NCI-H526 (cell line): ENCODE measurements at regions not wholly inside any gene's neighbourhood (a gene's known extent, or its start where the extent isn't known, plus 50 kb on each side); places are given as distances from the start of the nearest gene placed in this dataset.

Source experiments
- DNase-seq, 2 experiments: peaks; one replicate each; lab custom pipeline; 2025; lab: John Stamatoyannopoulos, UW

DNA sequence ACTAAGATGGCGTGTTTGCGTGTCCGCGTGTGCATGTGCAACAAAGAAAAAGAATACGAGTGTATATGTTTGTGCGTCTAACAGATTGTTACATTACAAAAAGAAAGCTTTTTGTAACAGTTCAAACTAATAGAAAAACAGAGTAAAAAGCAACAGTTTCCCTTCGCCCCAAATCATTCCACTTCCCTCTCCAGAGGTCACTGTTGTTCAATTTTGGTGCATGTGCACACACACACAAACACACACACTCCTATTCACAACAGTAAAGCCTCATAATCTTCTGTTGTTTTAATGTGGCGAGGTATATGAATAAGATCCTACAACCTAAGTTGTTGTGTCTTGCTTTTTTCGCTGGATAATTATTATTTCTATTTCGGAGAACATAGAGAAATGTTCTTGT, 357.3 kb upstream of the SLC8A1 start:
- DNase-seq: no peak

DNA sequence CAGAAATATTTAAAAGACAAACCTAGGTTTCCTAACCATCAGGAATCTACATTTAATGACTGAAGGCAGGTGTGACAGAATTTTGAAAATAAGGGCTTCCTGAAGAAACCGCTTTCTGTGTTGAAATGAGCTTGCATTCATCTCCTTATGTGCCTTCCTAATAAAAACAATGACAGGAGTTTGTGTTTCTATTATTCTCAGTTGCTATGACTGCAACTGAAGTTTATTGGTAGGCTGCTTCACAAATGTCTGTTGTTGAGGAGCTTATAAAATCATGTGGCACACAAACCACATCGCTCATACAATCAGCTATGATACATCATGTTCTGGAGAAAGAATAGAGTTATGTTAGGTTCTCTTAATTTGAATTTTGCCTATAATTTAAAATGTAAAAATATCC, 362.7 kb upstream of the SLC8A1 start:
- DNase-seq: no peak

DNA sequence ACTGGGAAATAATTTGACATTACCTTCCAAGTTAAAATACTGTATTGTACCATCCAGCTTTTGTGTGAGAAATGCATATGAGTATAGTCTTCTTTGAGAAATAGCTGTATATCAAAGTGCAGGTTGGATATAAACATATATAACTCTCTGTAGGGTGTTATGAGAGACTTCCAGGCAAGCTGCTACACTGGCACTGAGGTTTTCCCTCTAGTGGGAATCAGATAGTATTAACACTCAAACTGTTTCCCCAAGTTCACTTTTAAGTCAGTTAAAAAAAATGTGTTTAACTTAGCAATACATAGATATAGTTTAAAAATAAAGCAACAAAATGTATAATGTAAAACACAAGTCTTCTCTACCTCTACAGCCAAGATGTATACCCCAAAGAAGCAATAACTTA, 368.4 kb upstream of the SLC8A1 start:
- DNase-seq: no peak

DNA sequence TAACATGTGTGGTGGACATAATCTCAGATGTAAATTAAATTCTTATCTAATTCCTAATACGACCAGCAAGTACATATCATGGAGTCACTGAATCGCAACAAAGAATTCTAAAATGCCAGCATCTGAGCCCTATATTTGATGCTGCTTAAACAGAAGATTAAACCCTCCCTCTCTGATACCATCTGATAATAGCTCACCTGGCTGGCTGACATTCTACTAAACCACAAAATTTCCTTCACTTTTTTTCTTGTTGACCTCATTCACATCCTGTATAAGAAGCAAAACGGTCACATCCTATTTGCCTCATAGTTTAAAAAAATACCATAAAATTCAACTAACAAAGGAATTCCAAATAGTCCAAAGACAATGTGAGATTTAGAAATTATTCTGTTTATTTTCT, 371.6 kb upstream of the SLC8A1 start:
- no peak for DNase-seq

DNA sequence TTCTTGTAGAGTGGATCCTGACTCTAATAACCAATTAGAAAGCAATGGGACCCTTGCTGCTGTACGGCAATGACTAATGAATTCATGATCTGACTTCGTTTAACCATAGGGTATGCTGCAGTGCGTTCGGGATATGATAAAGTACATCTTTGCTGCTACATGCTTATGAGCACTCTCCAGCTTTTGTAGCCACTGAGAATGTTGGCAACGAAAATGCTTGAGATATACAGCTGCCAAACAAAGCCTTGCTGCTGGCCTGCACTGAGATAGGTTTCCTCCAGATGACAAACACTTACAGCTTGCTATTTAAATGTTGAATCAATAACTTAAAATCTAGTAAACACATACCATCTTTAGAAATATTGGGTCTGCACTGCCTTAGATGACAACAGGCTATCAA, 372.4 kb upstream of the SLC8A1 start:
- DNase-seq: no peak

DNA sequence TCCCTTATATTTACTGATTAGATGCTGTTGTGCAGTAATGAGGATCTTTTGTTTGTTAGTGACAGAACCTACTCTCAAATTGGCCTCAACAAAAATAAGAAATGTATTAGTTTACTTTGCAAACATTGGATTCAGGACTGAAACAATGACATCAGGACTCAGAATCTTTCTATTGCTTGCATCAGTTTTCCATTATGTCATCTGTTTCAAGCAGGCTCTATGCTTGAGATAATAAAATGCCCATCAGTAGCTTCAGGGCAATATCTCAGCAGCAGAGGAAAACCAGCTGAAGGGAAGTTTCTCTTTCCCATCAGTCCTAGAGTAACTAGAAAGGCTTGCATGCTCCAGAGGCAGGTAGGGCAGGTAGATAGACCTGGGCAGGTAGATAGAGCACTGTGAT, 375.5 kb upstream of the SLC8A1 start:
- DNase-seq: no peak

DNA sequence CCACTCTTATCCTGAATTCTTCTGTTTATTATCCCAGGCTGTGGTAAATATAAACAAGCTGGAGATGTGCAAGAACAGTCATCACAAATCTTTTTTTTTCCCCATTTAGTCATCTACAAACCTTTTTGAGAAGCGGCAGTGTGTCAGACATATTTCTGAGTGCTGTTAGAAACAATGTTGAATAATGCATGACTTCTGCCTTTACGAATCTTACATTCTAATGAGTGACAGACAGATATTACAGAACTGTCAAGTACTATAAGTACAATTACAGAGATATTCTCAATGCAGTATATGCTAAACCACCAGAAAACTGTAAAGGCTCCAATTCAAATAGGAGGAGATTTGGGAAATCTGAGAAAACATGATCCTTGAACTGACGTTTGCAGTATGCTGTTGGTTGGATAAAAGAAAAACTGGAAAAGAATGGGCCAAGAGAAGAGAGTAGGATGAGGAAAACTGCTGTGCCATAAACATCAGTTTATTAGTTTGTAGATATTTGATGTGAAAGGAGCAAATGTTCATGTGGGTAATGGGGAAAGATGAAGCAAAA, 379.5 kb upstream of the SLC8A1 start:
- no peak for DNase-seq

DNA sequence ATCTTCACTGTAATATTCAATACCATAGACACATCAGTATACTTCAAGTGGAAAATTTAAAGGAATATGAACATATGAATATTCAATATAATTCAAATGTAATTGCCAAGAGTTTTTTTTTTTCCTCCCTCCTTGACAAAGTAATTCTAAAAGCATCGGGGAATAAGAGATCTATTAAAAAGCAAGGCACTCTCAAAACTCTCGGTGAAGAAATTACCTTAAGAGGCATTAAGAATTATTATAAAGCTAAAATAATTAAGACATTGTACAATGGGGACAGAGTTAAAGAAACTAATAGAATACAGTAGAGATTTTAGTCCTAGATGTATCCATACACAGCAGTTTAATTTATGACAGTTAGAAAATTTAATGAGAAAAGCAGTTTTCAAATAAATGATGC, 390.0 kb upstream of the SLC8A1 start:
- DNase-seq: no peak

DNA sequence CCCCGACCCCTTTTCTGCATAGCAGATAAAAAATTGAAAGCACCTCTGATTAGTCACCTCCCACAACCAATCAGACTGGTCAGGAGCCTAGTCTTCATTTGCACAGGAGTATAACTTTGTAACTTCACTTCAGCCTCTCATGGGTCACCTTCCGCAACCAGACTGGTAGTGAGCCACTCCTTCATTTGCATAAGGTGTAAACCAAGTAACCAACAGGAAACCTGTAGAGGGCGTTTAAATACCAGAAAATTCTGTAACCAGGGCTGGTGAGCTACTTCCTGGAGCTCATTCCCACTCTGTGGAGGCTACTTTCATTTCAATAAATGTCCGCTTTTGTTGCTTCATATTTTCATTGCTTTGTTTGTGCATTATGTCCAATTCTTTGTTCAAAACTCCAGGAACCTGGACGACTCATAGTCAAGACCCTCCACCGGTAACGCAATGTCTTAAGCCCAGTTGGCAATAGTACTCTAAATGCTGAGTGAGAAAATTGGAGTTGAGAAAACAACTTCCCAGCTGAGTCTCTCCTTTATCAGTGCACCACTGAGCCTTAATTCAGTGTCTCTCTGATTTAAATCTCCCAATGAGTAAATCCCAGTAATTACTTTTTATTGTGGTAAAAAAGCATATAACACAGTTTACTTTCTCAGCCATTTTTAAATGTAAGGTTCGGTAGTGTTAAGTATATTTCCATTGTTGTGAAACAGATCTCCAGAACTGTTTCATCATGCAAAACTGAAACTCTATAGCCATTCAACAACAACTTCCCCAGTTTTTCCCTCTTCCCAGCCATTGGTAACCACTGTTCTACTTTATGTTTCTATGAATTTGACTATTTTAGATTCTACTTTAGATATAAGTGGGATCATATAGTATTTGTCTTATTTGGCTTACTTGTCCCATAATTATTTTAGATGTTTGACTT, 392.7 kb upstream of the SLC8A1 start:
- peak in 1 of 2 experiments; percentile 13 for DNase-seq

DNA sequence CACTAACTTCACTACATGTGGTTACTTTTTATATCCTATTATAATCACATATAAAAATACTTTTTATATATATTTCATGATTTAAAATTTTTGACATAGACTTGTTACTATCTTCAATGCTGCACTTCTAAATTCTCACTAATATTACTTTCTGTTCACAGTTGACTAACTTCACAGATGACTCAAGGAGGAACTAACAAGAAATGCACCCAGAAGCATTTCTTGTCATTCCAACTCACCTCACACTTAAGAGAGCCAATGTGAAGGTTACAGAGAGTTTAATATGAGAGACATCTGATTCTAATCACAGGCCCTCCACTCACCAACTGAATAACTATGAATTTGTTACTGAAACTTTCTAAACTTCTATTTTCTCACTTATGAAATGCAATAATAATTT, 399.8 kb upstream of the SLC8A1 start:
- no peak for DNase-seq

DNA sequence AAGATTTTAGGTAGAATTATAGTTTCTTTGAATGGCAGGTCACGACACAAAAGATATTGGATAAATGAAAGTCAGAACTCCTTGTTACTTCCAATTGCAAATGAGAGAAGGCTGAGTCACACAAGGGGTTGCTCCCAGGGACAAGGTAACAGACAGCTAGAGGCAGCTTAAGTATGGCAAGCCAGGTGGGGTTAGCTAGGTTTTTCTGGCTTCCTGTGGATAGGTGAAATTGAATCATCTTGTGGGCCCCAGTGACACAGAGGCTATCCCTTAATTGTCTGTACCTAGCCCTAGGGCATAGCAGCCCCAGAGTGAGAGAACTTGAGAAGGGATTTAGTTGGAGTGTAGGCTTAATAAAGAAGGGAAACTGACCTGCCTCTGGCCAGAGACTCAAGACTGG, 407.7 kb upstream of the SLC8A1 start:
- DNase-seq: no peak

DNA sequence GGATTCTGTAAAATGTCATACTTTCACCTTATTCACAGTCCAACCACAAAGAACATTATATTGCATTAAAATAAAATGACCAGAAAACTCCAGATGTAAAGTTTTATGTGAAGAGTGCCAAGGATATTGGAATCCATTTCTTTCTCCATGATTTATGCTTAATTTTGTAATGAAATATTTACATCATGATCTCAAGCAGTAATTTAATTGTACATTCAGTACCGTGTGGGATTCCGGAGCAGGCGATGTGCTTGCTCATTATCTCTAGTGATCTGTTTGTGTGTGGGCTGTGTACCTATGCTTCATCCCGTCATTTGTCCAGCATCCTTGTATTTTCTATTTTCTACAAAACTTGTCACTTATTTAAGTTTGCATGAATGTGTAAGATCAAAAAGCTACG, 415.9 kb upstream of the SLC8A1 start:
- DNase-seq: no peak

DNA sequence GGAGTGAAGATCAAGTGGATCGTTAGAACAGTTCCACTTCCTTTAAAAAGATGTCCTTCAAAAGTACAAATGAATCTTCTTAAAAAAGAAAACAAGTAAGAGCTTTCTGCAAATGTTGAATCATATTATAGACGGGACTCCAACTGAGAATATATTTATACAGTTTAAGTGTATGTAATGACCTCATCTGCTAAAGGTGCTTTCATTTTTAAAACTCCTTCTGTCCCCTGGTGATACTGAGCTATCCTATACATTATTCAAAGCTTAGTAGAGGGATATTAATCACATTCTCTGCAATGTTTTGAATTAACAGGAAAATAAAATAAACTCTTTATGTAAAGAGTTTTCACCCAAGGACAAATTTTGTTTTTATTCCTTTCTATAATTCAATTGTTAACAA, 420.7 kb upstream of the SLC8A1 start:
- DNase-seq: no peak

DNA sequence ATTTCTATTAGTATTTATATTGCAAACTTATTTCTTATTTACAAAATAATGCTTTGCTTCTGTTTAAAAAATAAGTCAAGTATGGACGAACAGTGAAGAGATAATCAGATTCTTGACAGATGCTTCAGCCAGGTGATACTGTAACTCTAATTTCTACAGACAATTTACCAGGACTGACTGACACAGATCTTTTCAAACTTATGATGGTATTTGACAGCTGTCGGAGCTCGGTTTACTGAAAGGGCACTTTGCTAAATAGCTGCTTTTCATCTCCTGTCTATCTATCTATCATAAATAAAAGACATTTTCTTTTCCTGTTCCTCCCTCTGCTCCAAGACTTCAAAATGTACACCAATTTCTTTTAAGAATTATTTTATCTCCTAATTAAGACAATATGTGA, 422.5 kb upstream of the SLC8A1 start:
- no peak for DNase-seq

DNA sequence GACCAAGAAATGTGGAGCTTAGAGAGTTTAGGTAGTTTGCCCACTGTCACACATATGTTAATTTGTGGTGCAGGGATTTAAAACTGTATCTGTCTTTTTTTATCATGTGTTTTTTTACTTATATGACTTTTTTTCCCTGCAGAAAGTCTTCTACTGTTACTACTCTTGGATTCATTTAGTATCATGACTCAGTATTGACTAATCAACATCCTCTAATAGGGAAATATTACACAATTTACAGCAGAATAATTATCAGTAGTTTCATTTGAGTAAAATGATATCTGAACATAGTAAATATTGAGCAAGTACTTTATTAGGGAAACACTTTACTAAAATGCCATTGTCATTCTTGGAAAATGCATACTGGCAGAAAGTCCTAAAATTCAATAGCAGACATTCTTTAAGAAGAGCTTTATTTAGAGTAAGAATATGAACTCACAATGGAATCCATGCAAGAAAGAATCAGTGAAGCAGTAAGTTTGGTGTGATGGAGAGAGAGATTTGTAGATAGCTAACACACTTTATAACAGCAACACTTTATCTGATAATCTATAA, 425.9 kb upstream of the SLC8A1 start:
- DNase-seq: no peak

DNA sequence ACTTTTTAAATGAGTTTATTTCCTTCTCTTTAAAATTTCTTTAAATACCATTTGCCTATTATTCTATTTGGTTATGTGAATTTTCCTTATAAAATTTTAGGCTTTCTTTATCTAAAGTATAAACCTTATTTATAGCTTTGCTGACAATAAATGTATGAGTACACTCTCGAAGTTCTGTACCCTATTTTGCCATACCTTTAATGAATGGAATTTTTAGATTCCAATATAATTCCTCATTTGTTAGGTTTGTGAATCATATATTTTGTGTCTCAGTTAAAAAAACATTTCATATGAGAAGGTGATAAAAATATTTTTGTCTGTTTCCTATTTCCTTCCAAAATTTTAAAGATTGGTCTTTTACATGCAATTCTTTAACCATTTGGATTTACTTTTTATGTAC, 427.4 kb upstream of the SLC8A1 start:
- no peak for DNase-seq

DNA sequence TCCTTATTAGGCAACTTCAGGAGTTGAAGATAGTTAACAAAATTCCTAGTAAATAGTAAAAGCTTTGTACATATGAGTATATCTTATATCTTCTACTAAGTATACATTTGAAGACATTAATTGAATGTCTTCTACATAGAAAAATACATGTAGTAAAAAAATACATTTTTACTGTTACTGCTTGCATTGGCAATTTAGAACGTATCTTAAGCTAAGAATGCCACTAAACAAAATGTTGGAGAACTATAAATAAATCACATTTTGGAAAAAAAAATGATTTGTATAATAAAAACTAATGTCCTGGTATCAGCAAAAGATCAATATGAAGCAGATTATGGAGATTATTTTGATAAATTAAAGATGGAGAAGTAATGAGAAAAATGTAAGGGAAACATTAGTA, 434.2 kb upstream of the SLC8A1 start:
- no peak for DNase-seq

DNA sequence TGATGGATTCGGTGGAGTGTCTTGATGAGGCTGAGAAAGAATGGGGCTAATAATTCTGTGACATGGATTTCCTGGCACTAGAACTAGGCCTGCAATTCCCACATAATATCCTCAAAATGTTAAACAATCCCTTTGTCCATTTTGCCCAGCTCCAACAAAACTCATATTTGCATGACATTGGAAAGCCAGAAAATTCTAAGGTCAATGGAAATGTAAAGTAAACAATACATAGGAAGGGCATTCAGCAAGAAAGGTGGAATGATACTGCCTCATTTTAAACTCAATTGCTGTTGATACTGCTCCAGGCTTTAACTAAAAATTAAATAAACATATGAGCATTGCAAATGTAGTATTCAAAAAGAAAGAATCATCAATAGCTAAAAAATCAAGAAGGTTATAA, 434.8 kb upstream of the SLC8A1 start:
- peak; percentile 7 to 48 for DNase-seq

DNA sequence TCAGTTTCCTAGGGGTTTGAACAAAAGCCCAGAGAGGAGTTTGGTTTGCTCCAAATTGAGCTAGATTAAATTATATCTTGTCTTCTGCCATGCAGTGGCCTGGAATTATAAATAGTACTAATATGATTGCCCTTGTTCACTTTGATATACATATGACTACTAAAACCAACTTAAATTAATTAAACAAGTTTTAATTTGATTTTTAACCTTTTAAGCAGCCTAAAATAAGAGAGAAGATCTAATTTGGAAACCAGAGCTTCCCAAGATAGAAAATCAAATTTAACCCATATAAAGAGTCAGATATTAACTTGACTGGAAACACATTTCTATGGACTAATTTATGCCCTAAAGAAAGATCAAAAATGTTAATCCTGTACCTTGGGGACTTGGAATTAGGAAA, 444.5 kb upstream of the SLC8A1 start:
- DNase-seq: no peak

DNA sequence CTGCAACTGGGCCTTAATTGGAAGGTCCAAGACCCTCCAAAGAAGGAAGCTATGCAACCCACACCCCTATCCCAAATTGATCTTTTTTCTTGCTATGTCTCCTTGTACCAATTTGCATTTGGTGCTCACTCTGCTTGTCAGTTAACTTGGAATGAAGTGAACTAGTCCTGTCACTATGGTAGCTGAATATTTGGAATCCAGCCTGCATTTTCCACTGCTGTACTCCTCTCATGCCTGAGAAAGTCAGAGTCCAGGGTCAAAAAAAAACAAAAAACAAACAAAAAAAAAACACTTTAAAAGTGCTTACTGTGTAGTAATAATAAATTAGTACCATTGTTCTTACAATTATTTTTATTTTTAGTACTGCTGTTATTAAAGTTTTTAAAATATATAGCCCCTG, 462.8 kb upstream of the SLC8A1 start:
- no peak for DNase-seq

DNA sequence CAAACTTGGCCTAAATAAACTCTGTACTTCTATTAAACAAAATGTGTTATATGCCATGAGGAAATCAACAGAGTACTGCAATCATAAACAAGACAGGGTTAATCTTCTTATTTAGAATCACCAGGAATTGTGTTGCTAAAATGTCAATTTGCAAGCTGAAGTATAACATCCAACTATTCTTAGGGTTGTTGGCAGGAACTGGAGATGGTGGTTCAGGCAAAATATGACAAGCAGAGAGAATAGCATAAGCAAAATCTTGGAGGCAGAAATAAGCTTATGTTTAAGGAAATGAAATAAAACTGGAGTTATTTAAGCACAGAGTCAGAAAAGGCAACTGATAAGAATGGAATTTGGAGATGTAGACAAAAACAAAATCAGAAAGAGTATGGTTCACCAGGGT, 463.8 kb upstream of the SLC8A1 start:
- DNase-seq: no peak

DNA sequence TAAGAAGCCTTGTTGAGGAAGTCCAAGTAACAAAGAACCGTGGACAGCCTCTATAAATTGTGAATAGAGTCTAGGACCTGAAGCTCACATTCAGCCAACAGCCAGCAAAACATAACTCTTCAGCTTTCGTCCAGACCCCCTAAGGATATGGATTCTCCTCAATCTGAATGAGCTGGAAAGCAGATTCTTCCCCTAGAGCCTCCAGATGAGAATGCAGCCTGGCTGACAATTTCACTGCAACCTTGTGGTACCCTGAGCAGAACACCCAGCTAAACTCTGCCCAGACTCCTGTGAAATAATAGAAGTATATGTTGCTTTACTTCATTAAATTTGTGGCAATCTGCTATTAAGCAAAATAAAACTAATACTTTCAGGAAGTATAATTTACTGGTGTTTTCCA, 483.5 kb upstream of the SLC8A1 start:
- no peak for DNase-seq

DNA sequence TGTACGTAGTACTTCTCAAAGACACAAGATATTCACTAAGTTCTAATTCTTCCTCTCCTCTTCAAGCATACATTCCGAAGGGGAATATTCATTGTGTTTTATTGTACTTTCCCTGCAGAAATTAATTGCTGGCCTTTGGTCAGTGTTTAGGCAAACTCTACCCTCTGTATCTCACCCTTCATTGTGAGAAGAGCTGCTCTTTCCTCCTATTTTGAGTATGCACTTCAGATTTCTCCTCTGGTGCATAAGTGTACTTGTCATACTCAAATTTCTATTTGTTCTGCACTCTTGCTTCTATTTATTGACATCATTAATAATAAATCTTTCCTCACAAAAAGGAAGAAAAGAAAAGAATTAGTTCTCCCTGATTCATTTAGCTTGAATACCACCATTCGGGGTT, 485.4 kb upstream of the SLC8A1 start:
- no peak for DNase-seq

DNA sequence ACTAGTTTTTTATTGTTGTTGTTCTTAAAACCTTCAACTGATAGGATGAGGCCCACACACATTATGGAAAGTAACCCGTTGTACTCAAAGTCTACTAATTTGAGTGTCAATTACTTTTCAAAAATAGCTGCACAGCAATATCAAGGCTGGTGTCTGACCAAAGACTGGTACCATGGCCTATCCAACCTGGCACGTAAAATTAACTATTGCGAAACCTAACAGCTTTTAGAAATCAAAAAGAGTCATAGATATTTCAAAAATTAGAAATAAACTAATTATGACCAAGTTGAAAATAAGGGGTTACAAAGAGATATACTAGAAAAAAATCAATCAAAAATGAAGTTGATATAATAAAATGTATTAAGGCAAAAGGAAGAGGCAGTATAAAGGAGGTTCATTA, 501.5 kb upstream of the SLC8A1 start:
- DNase-seq: no peak
